ENCODE measurements at regions not wholly inside any gene's neighbourhood (a gene's known extent, or its start where the extent isn't known, plus 50 kb on each side); places are given as distances from the start of the nearest gene placed in this dataset.

DNA sequence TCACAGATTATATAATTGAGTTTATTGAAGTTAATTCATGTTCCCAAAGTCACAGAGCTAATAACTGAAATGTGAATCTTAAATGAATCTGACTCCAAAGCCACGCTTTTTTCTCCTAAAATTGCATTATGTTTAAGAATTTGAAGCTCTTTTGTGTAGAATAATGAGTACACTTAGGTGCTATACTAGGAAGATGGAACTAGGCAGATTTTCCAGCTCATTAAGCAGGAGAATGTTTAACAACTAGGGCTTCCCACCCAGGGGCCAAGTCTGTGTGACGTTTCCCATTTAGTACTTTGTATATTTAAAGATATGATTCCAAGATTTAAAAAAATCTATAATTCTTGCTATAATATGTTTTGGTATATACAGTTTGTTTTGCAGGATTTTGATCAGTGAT lies 169.5 kb downstream of the KIF20B start:
- no peak for DNase-seq (ENCODE audit: low spot score)
- no peak for TF ChIP-seq FOXA2 (IDR thresholded peaks at IDR 0.05)
- TF ChIP-seq, protein P1, sequence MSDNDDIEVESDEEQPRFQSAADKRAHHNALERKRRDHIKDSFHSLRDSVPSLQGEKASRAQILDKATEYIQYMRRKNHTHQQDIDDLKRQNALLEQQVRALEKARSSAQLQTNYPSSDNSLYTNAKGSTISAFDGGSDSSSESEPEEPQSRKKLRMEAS (IDR thresholded peaks at IDR 0.05): no peak
- TF ChIP-seq, protein P2, sequence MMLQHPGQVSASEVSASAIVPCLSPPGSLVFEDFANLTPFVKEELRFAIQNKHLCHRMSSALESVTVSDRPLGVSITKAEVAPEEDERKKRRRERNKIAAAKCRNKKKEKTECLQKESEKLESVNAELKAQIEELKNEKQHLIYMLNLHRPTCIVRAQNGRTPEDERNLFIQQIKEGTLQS (IDR thresholded peaks at IDR 0.05): no peak
- no peak for TF ChIP-seq RXRA (IDR thresholded peaks at IDR 0.05)
- TF ChIP-seq GABPA (IDR thresholded peaks at IDR 0.05 in 1 of 2, conservative IDR thresholded peaks at IDR 0.05 in 1 of 2): no peak
- no peak for TF ChIP-seq HNF4G (IDR thresholded peaks at IDR 0.05)
- TF ChIP-seq YY1 (IDR thresholded peaks at IDR 0.05): no peak
- TF ChIP-seq EGR1 (IDR thresholded peaks at IDR 0.05; ENCODE audit: low read depth in 2 of 2): no peak
- TF ChIP-seq RAD21 (IDR thresholded peaks at IDR 0.05): no peak
- TF ChIP-seq TAF1 (conservative IDR thresholded peaks at IDR 0.05): no peak
- TF ChIP-seq, protein P3, sequence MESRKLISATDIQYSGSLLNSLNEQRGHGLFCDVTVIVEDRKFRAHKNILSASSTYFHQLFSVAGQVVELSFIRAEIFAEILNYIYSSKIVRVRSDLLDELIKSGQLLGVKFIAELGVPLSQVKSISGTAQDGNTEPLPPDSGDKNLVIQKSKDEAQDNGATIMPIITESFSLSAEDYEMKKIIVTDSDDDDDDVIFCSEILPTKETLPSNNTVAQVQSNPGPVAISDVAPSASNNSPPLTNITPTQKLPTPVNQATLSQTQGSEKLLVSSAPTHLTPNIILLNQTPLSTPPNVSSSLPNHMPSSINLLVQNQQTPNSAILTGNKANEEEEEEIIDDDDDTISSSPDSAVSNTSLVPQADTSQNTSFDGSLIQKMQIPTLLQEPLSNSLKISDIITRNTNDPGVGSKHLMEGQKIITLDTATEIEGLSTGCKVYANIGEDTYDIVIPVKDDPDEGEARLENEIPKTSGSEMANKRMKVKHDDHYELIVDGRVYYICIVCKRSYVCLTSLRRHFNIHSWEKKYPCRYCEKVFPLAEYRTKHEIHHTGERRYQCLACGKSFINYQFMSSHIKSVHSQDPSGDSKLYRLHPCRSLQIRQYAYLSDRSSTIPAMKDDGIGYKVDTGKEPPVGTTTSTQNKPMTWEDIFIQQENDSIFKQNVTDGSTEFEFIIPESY (IDR thresholded peaks at IDR 0.05): no peak
- no peak for TF ChIP-seq NR2F2 (IDR thresholded peaks at IDR 0.05)
- 74% methylated on average over 2 of the region's 2 CpGs for WGBS
- peaks cover 0 to 2% (median 0%) of the 10 kb centered on the region in 4 donors for H3K36me3 ChIP-seq (ENCODE audit: control insufficient read depth in 4 of 4, insufficient read depth in 3 of 4, low read depth in 1 of 4, low read length in 3 of 4)
- peaks cover 0 to 3% (median 0%) of the 10 kb centered on the region in 4 donors for H3K9me3 ChIP-seq (ENCODE audit: control insufficient read depth in 4 of 4, low read length in 3 of 4)
- H3K9ac ChIP-seq (ENCODE audit: low read depth in 1 of 2, low read length in 2 of 2): no peak overlapping the region
- no peak overlapping the region for H3K27ac ChIP-seq (ENCODE audit: low read depth in 1 of 2, low read length in 2 of 2)
- H3K27me3 ChIP-seq (ENCODE audit: control insufficient read depth in 4 of 4, insufficient read depth in 4 of 4, low read length in 3 of 4): no peaks in the 10 kb centered on the region
- H3K4me1 ChIP-seq (ENCODE audit: control insufficient read depth in 4 of 4, insufficient read depth in 4 of 4, low read length in 3 of 4): no peaks in the 10 kb centered on the region
- H3K4me3 ChIP-seq (ENCODE audit: low read depth in 1 of 3, low read length in 3 of 3): no peak overlapping the region

DNA sequence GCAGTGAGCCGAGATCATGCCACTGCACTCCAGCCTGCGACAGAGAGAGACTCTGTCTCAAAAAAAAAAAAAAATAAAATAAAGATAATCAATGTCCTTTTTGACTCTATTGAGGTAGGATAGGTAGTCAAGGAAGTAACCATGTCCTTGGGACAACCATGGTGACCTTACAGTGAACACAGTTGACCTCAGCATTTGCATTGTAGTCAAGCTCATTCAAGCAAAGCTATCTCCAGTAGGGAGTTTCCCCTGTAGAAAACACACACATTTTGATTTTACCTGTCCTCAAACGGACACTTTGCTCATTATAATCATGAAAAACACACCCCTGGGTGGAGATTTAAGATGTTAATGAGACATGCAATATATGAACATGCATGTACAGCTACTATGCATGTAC lies 171.7 kb downstream of the KIF20B start:
- H3K27ac ChIP-seq (ENCODE audit: low read depth in 1 of 2, low read length in 2 of 2): no peak overlapping the region
- WGBS: 72% methylated on average over 3 of the region's 3 CpGs
- H3K4me3 ChIP-seq (ENCODE audit: low read depth in 1 of 3, low read length in 3 of 3): no peak overlapping the region
- no peaks in the 10 kb centered on the region for H3K4me1 ChIP-seq (ENCODE audit: control insufficient read depth in 4 of 4, insufficient read depth in 4 of 4, low read length in 3 of 4)
- peaks cover 0 to 3% (median 0%) of the 10 kb centered on the region in 4 donors for H3K9me3 ChIP-seq (ENCODE audit: control insufficient read depth in 4 of 4, low read length in 3 of 4)
- TF ChIP-seq, protein P1 (IDR thresholded peaks at IDR 0.05): no peak
- TF ChIP-seq TAF1 (conservative IDR thresholded peaks at IDR 0.05) (no peak), EGR1 (IDR thresholded peaks at IDR 0.05; ENCODE audit: low read depth in 2 of 2) (no peak), HNF4A (conservative IDR thresholded peaks at IDR 0.05) (no peak), JUND (IDR thresholded peaks at IDR 0.05) (no peak), NR2F2 (IDR thresholded peaks at IDR 0.05) (no peak)
- H3K9ac ChIP-seq (ENCODE audit: low read depth in 1 of 2, low read length in 2 of 2): no peak overlapping the region
- DNase-seq (ENCODE audit: low spot score): no peak
- peaks cover 0 to 2% (median 0%) of the 10 kb centered on the region in 4 donors for H3K36me3 ChIP-seq (ENCODE audit: control insufficient read depth in 4 of 4, insufficient read depth in 3 of 4, low read depth in 1 of 4, low read length in 3 of 4)
- H3K27me3 ChIP-seq (ENCODE audit: control insufficient read depth in 4 of 4, insufficient read depth in 4 of 4, low read length in 3 of 4): no peaks in the 10 kb centered on the region

DNA sequence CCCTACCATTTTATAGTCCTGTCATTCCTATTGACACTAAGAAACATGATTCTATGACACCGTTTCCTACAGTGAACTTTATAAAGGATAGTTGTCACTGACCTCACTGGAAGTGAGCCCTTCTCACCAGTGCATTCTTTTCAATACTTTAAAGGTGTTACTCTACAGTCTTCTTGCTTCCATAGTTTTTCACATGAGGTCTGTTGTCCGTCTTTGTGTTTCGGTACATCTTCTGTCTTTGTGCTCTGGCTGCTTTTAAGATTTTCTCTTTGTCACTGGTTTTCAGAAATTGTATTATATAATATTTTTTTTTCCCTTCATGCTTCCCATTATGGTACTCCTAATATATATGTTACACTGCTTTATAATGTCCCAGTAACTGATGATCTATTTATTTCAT lies 174.2 kb downstream of the KIF20B start:
- no peaks in the 10 kb centered on the region for H3K4me1 ChIP-seq (ENCODE audit: control insufficient read depth in 4 of 4, insufficient read depth in 4 of 4, low read length in 3 of 4)
- H3K36me3 ChIP-seq (ENCODE audit: control insufficient read depth in 4 of 4, insufficient read depth in 3 of 4, low read depth in 1 of 4, low read length in 3 of 4): peaks cover 0 to 2% (median 0%) of the 10 kb centered on the region in 4 donors
- no peak overlapping the region for H3K9ac ChIP-seq (ENCODE audit: low read depth in 1 of 2, low read length in 2 of 2)
- 86% methylated on average over 3 of the region's 3 CpGs for whole genome bisulfite sequencing
- no peaks in the 10 kb centered on the region for H3K27me3 ChIP-seq (ENCODE audit: control insufficient read depth in 4 of 4, insufficient read depth in 4 of 4, low read length in 3 of 4)
- TF ChIP-seq, protein P2 (IDR thresholded peaks at IDR 0.05): no peak
- TF ChIP-seq HNF4G (IDR thresholded peaks at IDR 0.05) (no peak), JUND (IDR thresholded peaks at IDR 0.05) (no peak)
- TF ChIP-seq, protein P1 (IDR thresholded peaks at IDR 0.05): no peak
- no peaks in the 10 kb centered on the region for H3K9me3 ChIP-seq (ENCODE audit: control insufficient read depth in 4 of 4, low read length in 3 of 4)
- H3K4me3 ChIP-seq (ENCODE audit: low read depth in 1 of 3, low read length in 3 of 3): no peak overlapping the region
- no peak overlapping the region for H3K27ac ChIP-seq (ENCODE audit: low read depth in 1 of 2, low read length in 2 of 2)
- DNase-seq (ENCODE audit: low spot score): no peak
